ENCODE measurements at regions not wholly inside any gene's neighbourhood (a gene's known extent, or its start where the extent isn't known, plus 50 kb on each side); places are given as distances from the start of the nearest gene placed in this dataset.

GRCh38 chr9:79236466-79236865, 335.3 kb upstream of the TLE4 start:
- DNase-seq, result no peak

DNA sequence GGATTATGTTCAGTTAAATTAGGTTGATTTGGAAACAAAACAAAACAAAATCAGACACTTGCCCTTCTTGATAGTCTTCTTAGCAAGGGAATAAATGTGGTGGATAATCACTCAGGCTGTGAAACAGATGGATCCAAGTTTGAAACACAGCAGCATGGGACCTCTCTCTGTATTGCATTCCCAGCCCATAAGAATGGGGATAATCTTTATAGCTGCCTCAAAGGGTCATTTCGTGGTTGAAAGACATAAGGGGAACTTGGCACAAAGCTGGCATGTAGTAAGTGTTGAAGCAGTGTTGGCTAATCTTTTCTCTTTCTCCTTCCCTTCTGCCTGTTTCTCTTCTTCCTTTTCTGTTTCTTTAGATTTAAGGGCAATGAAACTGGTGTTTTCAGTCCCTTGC, 333.9 kb upstream of the TLE4 start:
- DNase-seq, result no peak

GRCh38 chr9:79240774-79241173, 331.0 kb upstream of the TLE4 start:
- DNase-seq, result no peak

DNA sequence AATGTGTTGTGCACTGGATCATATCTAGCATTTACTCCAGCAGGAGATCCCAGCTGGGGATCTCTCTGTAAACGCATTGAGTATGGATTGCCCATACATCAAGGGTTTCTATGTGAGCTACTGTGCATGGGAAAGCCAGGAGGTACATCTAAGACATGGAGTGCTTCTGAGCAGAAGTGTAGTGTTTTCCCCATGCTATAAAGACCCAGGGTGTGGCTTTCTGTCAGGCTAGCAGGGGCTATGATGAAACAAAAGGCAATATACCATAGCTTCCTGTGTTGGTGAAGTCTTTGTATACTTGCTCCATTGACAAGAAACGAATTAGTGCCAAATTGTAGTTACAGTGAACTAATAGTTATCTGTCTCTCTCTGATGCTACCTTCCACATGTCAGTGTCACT, 329.3 kb upstream of the TLE4 start:
- DNase-seq, result no peak

GRCh38 chr9:79246170-79246569, 325.6 kb upstream of the TLE4 start:
- DNase-seq, result no peak

DNA sequence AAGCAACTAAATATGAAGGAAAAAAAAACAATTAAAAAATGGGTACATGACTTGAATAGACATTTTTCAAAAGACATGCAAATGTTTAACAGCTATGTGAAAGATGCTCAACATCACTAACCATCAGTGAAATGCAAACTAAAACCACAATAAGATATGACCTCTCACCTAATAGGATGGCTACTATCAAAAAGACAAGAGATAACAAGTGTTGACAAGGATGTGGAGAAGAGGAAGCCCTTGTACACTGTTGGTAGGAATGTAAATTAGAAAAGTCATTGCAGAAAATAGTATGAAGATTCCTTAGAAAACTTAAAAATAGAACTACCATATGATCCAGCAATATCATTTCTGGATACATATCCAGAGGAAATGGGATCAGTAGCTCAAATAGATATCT, 324.7 kb upstream of the TLE4 start:
- DNase-seq, result no peak

DNA sequence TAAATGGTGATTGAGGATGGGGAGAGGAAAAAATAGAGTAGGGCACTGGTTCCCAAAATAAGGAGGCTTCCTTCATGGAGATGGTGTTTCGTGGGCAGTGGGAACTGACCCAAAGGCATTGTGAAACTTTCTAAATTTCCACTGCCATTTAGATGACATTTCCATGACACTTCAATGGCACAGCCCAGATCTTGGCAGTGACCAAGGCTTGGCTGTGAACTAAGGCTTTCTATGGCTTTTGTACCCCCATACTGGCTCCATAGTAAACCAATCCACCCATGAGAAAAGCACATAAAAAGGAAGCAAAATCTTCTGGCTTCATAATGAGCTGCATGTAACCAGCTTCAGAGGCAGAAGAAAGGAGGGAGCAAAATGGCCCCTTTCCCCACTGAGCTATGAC, 321.0 kb upstream of the TLE4 start:
- DNase-seq, result no peak

- no peak for DNase-seq
These were observed 316.7 kb upstream of the TLE4 start for GRCh38 chr9:79254900-79255650.

DNA sequence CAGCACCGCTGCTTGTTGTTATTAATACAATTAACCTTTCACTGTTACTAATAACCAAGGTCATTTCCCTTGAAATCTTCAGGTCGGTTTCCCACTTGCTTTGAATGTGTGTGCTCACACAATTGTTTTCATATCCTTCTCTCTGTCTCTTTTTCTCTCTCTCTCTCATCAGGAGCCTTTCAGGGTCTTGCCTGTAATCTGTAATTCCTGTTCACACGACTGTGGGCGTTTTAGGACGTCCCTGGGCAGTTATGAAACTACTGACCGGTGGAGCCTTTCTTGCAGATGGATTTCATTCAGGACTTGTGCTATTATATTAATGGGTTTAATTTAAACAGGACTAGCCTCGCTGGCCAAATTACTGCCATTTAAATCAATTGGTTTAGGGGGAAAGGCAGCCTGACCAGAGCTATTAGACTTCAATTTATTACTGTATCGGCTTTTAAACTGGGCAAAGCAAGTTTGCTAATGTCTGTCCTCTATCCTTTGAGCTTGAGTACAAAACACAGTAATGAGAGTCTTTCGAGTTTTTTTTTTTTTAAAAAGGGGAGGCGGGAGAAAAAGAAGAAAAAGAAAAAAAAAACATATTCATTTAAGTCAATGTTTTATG, 316.0 kb upstream of the TLE4 start:
- DNase-seq, result no peak

DNA sequence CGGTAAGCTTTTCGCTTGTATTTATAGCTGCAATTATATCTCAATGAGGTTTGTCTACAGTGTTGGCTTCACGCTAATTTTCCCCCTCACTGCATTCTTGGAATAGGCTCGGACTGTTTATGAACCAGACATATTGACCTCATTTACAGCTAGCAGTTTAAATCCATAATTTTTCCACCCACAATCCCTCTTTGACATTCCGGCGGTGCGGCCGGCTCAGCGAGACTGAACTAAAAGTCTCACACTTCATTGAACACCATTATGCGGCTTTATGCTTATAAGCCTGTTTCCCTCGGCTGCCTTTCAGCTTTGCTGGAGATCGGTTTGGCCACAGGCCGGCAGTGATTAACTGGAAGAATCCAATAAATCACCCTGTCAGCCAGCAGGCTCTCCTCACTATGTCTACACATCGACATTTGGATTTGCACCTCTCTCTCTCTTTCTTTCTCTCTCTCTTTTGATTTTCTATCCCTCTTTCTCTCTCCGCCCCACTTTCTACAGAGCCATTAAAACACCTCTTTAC, 315.0 kb upstream of the TLE4 start:
- peak; percentile 76 for DNase-seq

- peak; percentile 42 for DNase-seq
These were observed 314.5 kb upstream of the TLE4 start for GRCh38 chr9:79257228-79257781.

DNA sequence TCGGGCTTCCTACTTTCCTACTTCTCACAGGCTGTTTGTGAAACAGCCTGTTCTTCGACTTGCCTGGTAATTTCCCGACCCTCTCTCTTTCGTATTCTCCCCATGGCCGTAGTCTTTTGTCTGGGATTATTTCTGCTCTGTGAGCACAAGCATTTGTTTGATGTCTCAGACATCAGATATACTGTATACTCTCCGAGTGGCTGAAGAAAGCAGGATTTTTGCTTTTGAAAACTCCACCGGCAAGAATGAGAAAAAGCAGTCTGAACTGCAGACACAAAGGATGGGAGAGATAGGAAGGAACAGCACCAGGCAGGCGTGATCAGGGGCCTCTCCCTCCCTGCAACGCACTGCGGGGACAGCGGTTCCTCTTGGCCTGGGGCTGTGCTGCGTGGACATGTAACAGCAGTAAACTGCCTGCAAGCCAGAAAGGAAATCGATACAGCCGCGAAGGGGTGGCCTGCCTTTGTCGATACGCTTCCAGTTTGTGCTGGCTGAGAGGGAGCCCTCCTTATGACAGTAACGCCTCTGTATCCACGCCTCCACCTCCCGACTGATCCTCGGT, 313.9 kb upstream of the TLE4 start:
- DNase-seq, result no peak

GRCh38 chr9:79259858-79260257, 311.9 kb upstream of the TLE4 start:
- no peak for DNase-seq

DNA sequence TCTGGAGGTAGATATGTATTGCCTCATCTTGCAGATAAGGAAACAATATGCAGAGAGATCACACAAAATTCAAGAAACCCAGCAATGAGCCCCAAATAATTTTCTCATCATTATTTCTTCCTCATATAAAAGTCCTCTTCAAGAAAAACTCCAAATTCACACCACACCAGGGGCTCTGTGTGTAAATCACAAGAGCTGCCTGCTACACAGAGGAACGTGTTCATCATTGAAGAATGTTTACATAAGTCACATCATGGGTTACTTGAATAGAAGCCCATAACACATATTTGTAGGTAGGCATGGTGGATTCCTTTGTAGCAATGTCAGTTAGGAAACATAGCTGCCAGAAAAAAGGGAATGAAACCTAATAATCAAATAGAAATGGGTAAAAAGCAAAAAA, 308.1 kb upstream of the TLE4 start:
- no peak for DNase-seq

- no peak for DNase-seq
These were observed 307.7 kb upstream of the TLE4 start for GRCh38 chr9:79264041-79264440.

DNA sequence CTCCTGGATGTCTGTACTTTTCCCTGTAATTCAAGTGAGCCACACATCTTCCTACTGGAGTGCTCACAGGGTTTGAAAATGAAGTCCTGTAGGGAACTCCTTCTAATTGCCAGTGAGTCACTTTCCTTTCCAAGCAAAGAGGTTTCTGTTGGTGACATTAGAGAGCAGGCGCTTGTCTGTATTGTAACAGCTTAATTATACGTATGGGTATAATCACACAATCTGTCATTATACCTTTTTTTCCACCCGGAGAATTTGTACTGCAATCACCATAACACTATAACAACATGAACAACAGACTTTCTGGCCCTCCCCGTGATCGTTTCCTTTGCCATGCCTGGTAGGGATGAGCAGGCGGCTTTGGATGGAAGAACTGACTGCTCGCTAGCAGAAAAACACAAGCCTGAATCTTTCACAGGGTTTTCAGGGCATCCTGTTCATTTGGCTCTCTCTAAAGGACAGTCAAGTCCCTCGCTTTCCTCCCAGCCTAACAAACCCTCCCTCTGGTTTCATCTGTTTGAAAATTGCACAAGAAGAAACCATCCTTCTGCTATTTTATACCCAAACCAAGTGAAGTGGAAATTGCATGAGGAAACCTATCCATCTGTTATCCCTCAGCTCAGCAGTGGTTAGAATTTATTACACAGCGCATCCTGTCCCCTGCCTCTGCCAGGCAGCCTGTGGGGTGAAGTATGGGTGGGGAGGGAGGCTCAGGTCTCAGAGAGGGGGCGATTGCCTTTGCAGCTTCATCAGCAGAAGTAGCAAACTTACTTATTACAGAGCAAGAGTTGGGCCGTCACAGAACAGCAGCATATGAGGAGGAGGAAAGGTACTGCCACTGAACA, 307.0 kb upstream of the TLE4 start:
- no peak for DNase-seq

DNA sequence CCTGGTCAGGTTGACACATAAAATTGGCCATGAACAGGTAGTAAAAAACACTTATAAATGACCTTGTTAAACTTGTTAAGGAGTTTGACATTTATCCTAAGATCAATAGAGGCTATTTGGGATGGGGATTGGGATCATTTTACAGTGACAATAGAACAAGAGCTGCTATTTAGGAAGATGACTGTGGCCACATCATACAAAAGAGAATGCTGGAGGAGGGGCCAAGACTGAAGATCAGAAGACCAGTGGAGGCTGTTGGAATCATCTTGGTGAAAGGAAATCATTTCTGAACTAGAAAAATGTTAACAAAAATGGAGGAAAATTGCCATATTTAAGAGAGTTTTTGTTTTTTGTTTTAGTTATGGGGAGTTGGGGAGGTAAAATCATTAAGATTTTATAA, 304.8 kb upstream of the TLE4 start:
- DNase-seq, result no peak

DNA sequence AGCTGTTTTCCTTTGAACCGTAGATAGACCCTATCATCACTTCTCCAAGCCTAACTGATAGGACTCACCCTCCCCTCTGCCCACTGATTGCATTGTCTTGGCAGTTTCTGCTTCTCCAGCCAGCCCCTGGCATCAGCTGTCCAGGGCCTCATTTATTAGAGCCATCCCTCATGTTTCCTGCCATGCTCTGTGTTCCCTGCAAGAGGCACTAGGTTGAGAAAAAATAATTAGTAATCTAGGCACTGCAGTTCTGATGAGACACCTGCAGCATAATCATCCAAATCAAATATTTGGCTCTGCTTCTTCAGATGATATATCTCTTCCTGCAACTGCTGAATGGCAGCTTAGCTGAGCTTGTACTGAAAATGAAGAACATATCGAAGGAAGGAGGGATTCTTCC, 303.0 kb upstream of the TLE4 start:
- DNase-seq, result no peak

DNA sequence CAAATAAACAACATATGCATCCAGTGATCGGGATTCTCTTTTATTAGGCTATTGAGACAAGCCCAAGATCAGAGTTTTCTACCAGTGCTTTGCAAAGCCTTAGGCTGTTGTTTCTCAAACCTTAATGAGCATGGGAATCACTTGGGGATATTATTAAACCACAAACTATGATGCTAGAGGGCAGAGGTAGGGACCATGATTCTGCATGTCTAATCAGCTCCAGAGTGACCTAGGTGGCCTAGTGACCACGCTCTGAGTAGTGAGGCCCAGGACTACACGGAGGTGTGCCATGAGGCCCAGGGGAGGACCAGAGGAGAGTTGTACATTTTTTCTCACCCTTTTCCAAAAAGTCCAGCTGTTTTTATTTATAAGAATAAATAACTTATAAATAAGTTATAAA, 298.5 kb upstream of the TLE4 start:
- no peak for DNase-seq

DNA sequence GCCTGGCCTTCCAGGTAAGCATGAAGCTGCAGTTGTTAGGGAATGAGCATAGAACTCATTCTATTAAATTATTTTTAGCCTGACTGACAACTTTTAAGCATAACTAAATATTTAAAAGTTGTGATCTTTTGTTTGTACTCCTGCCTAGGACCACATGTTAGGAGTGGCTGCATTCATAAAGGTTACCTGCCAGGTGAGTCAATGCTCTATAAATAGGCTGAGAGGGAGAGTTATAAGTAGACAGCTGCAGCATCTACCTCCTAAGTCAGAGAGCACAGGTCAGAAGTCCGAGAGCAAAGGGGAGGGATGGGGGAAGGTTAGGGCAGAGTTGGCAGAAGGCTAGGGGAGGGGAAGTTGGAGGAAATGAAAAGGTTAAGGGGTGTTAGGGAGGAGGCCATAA, 292.4 kb upstream of the TLE4 start:
- DNase-seq, result no peak

DNA sequence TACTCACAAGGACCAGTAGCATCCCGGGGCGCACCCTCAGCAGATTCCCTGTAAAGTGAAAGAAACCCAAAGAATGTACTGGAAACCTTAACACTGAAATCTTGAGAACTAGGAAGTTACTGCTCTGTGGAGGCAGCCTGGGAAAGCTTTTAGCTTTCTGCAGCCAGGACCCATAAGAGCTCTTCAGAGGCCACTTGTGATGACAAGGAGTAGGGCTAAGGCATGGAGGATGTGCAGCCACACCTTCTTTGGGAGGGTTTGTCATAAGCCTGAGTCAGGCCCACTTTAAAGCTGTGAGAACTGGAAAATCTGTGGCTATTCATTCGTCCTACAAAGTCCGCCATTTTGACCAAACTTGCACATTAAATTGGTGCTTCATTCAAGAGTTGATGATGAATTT, 291.1 kb upstream of the TLE4 start:
- DNase-seq, result no peak

DNA sequence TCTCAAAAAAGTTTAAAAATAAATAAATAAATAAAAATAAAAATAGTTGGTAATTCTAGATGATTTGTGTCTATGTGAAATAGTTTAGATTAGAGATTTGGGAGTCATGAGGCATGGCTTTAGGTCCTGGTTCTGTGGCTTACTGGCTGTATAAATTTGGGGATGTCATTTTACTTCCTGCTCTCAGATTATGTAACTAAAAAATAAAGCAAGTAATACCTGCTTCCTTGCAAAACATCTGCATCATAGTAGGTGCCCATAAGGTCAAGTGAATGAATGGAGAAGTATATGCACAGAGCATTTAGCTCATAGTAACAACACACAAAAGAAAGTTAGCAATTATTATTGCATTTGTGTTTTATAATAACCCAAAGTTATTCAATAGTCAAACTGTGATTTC, 287.7 kb upstream of the TLE4 start:
- no peak for DNase-seq
